Stimulated activated CD4-positive, alpha-beta T cell treated with anti-CD3 and anti-CD28 coated beads, Interleukin-1b, Interleukin-23, amount 100 ng/mL, for 24 hours (primary cell): ENCODE measurements at regions not wholly inside any gene's neighbourhood (a gene's known extent, or its start where the extent isn't known, plus 50 kb on each side); places are given as distances from the start of the nearest gene placed in this dataset.
"Not testable (repeated sequence)": the region's sequence is repeated elsewhere in the genome, so short reads cannot be mapped to it uniquely, and the experiment has no call there.

ENCODE experiments used
- DNase-seq, 4 experiments: peaks; one replicate each; pipeline ENCODE4 v3.0.0-alpha.2; 2020; ENCODE audit warnings: low read depth in 4 of 4, low spot score in 1 of 4

DNA sequence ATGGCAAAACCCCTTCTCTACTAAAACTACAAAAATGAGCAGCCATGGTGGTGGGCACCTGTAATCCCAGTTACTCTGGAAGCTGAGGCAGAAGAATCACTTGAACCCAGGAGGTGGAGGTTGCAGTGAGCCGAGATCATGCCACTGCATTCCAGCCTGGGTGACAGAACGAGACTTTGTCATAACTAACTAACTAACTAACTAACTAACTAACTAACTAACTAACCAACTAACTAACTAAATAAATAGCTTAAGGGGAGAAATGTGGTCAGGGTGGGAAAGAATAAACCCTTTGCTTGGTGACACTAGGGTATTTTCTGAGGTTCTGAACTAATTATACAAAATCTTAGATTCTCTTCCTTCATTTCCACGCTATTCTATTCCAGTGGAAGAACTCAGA lies 184.4 kb upstream of the MEF2C start:
- DNase-seq: no peak

DNA sequence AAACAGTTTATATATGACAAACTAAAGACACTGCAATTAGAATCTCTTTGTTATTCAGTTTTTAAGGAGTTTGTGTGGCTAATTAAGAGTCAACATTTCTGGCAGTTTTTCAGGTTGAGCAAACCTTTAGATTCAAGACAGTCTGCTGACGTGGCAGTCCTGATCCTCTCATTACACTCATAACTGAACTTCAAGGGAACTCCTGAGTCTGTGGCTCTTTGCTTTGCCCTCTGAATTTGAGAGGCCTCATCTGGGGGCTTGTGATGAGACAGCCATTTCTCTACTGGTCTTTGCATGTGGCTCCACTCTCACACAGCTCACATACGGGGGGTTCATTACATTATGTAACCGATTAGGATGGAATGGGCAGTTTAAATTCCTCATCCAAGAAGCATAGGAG lies 182.9 kb upstream of the MEF2C start:
- DNase-seq: no peak

DNA sequence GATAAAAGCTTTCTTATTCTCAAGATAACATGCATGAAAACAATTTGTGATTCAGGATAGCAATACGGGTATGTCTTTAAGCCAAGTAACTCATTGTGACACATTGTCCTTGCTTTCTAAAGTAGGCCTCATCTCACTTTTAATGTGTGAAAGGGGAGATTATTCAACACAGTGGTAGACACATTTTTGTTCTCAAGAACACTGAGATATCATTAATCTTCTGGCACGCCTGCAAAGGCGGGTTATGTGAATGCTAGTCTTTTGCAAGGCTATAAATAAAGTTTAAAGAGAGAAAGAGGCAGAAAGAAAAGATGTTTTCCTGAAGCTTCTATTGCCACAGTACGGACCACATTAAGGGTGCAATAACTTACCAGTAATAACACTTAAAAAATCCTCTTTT lies 181.8 kb upstream of the MEF2C start:
- no peak for DNase-seq

DNA sequence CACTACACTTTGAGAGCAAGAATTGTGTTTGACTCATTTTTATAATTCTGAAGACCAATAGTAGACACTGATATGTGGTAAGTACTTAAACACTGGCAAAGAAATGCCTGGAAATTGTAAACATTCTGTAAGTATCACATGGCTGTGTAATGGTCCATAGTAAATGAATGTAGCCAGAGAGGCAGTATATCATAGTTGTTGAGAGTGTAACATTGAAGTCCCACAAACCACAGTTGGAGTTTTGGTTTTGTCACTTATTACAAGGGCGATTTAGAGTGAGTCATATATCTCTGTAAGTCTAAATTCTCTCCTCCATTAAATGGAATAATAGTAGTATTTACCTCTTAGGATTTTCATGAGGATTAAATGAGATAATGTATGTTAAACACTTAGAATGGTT lies 181.1 kb upstream of the MEF2C start:
- no peak for DNase-seq

- DNase-seq: no peak
Measured at GRCh38 chr5:89060768-89061167, 177.8 kb upstream of the MEF2C start.

DNA sequence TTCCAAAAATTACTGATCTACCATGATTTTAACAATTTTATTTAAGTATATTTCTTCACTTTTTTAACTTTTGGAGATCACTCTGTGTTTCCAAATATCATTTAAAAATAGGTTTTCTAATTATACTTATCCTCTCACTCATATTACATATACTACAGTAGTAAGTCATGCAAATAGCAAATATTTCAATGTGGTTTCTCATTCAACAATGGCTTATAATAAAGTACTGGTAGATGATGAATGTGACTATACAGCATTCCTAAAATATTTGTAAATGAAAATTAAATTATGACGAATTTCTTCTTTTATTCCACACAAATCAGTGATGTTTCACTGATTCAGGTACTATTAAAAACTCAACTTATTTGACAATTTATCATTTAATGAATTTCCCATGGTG lies 176.3 kb upstream of the MEF2C start:
- DNase-seq: no peak

DNA sequence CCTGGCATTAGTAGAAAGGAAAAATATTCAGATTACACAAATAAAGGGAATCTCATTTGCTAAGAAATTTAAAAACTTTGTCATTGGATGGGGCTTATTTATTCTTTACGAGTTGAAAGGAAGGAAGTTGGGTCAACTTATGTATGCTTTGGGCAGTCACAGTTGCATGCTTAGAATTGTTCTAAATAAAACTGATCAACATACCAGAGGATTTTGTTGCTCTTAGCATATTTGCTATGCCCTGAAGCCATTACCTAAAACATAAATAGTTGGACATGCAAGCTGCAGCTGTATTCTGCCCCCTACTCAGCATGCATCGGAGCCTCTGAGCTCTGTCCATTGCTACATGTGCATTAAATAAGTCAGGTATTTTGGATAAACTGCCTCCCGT lies 172.7 kb upstream of the MEF2C start:
- DNase-seq: no peak

- no peak for DNase-seq
Measured at GRCh38 chr5:89055015-89055694, 172.2 kb upstream of the MEF2C start.

DNA sequence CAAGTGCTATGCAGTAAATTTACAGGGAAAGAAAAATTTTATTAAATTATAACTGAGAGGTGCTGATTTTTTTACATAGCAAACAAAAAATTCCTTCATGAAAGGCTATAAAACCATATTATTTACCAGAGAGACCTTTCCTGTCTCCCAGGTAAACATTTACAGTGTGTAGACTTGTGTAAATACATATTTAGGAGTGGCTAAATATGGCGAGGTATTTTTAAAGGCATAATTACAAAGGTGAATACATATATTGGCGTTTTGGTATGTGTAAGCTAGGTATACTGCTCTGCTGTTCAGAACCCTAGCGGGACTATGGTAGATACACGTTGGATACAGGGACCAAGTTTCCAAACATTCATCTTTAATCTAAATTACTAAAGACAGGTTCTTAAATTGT lies 170.6 kb upstream of the MEF2C start:
- no peak for DNase-seq

GRCh38 chr5:89050062-89050461 lies 167.1 kb upstream of the MEF2C start:
- not testable (repeated sequence) for DNase-seq

DNA sequence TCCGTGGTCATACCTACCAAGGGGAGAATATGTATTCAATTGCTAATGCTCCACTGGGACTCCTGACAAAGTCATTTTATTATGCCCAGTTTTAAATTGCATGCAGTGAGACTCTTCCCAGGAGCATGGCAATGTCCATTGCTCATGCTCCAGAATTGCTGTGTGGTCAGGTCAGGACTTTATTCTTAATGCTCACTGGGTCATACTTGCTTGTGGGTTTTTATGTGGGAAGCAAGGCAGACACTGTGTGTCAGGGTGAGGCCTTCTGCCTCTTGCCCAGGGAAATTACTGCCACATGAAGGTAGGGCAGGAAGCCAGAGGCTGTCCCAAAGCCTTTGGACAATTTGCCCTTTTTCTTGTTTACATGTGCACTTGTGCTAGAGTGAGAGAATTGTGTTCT lies 164.6 kb upstream of the MEF2C start:
- no peak for DNase-seq

GRCh38 chr5:89045216-89045615 lies 162.2 kb upstream of the MEF2C start:
- DNase-seq: no peak

- DNase-seq: no peak
Measured at GRCh38 chr5:89044674-89045200, 161.8 kb upstream of the MEF2C start.

GRCh38 chr5:89043676-89044075 lies 160.7 kb upstream of the MEF2C start:
- no peak for DNase-seq

- DNase-seq: no peak
Measured at GRCh38 chr5:89042746-89043145, 159.8 kb upstream of the MEF2C start.

DNA sequence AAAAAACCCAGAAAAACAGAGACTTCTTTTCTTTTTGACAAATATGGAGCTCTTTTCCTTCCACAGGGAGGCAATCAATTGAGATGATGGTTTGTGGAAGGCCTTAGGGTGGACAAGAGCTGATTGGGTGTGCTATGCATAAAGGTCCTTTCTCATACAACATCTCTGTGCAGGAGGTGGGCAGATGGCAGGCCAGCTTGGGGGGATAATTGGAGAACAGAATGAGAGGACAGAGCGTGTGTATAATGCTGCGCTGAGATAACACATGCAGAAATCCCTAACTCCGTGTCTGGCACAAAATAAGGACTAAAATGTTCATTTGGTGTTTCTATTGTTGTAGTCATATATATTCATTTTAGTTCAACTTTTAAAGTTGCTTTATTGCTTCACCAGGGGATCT lies 159.0 kb upstream of the MEF2C start:
- no peak for DNase-seq

DNA sequence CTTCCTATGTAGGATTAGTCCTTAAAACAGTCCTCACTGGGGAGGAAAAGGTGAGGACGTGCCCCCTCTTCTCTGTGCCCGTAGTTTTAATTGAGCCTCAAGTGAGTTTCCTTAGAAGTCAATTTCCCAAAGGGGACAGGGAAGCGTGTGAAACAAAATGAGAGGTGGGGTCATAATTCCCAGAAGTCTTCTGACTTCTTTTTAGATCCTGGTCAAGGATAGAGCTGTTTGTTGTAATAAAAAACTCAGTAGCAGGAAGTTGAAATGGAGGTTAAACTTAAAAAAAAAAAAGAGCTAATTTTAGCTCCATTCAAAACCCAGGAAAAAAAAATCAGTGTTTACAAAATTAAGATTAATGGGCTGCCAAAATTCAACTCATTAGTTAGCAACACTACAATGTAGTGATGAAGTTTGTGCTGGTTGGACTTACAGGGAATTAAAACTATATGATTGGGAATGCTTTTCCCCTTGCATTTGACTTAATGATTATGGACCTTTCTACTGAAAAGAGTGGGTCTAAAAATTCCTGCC lies 158.3 kb upstream of the MEF2C start:
- no peak for DNase-seq

DNA sequence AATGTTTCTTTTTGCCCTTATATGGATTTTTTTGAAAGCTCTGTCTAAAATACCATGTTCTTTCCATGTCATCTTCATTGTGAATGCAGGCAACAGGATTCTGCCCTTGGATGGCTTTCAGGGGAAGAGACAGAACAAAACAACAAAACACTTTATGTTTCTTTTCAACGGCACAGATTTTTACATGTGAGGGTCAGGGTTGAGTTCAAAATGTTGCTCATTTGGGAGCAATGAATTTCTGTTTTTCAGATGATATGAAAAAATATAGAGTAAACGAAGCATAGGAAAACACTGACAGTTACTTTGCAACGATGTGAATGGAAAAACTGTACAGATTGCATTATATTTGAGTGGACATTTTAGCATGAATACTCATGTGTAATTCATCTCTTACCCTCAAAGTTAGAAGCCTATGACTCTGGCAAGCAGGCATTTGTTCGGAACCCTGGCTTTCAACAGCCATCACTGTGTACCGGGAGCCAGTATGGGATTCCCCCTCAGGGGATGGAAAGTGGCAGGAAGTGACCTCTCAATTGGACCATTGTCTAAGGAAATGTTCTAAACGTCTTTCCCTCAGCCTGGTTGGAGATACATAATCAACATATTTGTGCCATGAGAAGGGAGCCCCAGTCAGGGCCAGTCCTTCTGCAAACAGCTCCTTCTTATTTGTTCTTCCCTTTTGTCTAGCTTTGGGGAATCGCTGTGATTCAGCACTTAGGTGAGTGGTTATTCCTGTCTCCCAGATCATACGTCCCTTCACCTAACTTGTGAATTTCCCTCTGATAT lies 153.9 kb upstream of the MEF2C start:
- no peak for DNase-seq

DNA sequence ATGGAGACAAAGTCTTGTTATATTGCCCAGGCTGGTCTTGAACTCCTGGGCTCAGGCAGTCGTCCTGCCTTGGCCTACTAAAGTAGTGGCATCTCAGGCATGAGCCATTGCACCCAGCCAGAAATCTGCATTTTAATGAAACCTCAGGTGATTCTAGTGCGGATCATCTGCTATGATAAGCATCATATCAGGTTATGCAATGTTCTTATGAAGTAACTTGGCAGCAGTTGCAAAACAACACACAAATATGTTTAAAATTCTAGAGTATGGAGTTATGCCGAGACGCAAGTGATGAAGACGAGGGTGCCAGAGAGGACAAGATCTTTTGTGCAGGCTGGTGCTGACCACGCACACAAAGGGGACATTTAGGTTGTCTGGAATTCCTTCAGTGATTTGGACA lies 153.2 kb upstream of the MEF2C start:
- DNase-seq: no peak

GRCh38 chr5:89034588-89034987 lies 151.6 kb upstream of the MEF2C start:
- DNase-seq: no peak

GRCh38 chr5:89030798-89031197 lies 147.8 kb upstream of the MEF2C start:
- DNase-seq: no peak

DNA sequence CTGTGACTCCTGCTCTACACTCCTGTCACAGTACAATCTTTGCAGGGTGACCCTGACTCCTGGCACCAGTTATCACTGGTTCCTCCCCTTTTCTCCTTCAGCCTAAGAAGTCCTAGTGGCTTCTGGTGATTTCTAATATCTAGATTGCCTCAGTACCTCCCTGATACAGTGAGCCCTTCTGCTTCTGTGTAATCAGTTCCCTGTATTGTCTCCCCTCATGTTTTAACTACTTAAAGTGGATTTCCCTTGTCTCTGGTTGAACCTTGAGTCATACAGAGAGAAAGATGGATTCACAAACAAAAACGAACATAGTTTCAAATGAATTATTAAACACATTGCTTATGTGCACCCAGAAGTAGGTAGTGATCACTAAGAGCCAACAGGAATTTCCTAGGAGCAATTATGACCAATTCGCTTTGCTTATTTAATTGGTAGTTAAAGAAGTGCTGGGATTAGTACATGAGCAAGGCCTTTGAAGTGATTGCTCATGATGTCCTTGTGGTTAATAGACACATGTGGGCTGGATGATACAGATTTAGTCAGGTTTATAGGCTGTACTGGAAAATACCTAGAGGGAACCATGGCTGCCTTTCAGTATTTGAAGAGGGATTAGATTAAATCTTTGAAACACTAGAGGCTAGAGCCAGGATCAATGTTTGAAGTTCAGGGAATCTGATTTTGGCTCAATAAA lies 145.8 kb upstream of the MEF2C start:
- DNase-seq: no peak
